PC-3 (cell line): ENCODE measurements at regions not wholly inside any gene's neighbourhood (a gene's known extent, or its start where the extent isn't known, plus 50 kb on each side); places are given as distances from the start of the nearest gene placed in this dataset.

Experiments used
- ATAC-seq: fragments of 200-7000 bp; cut with Tn5 transposase; 2 replicates; pipeline ENCODE4 v1.9.1; 2020; ENCODE audit warnings: mild to moderate bottlenecking, moderate library complexity
- BruUV-seq: library from RNA; stranded (reverse); fragments of 400-500 nt; replicated peaks from 2 replicates; lab custom pipeline; 2021; lab: Mats Ljungman, UMichigan
- CTCF ChIA-PET: fragments of 300-600 bp; sonication (Branson Sonifier 250); formaldehyde crosslinking; loops from one replicate; lab custom pipeline; 2022; ENCODE audit warnings: antibody characterized with exemption; lab: Charles Lee
- POLR2A ChIA-PET: fragments of 300-600 bp; sonication (Branson Sonifier 250); formaldehyde crosslinking; loops from one replicate; lab custom pipeline; 2022; ENCODE audit warnings: antibody characterized with exemption; ENCODE audit not compliant: unreplicated experiment; lab: Charles Lee
- DNase-seq: peaks from one replicate; pipeline ENCODE4 v3.0.0-alpha.2; 2015
- H2AFZ ChIP-seq: fragments of 300-600 bp; sonication (generic); 2 replicates; pipeline ENCODE4 v1.6.0; 2016; ENCODE audit warnings: antibody characterized with exemption, low read length
- H3F3A ChIP-seq: fragments of 300-600 bp; sonication (generic); one replicate; pipeline ENCODE4 v1.6.0; 2017; ENCODE audit warnings: antibody characterized with exemption, low read length, control low read depth, mild to moderate bottlenecking; ENCODE audit not compliant: unreplicated experiment
- H3K27ac ChIP-seq: fragments of 300-600 bp; sonication (generic); 2 replicates; pipeline ENCODE4 v1.5.1; 2016; ENCODE audit warnings: mild to moderate bottlenecking, low read length
- H3K27me3 ChIP-seq: fragments of 300-600 bp; sonication (generic); 2 replicates; pipeline ENCODE4 v1.6.1; 2016; ENCODE audit warnings: low read length, mixed read lengths
- H3K36me3 ChIP-seq: fragments of 300-600 bp; sonication (generic); 2 replicates; pipeline ENCODE4 v1.6.1; 2016; ENCODE audit warnings: low read depth, mixed run types, low read length, mixed read lengths
- H3K4me1 ChIP-seq: fragments of 300-600 bp; sonication (generic); 2 replicates; pipeline ENCODE4 v1.5.1; 2016; ENCODE audit warnings: low read length; ENCODE audit not compliant: insufficient read depth
- H3K4me2 ChIP-seq: fragments of 300-600 bp; sonication (generic); 2 replicates; pipeline ENCODE4 v1.6.0; 2016; ENCODE audit warnings: low read length
- H3K4me3 ChIP-seq: fragments of 300-600 bp; sonication (generic); 2 replicates; pipeline ENCODE4 v1.5.1; 2016; ENCODE audit warnings: mild to moderate bottlenecking, low read length, mixed read lengths
- H3K79me2 ChIP-seq: fragments of 300-600 bp; sonication (generic); 2 replicates; pipeline ENCODE4 v1.6.1; 2017; ENCODE audit warnings: low read length, mixed read lengths
- H3K9ac ChIP-seq: fragments of 300-600 bp; sonication (generic); 2 replicates; pipeline ENCODE4 v1.6.0; 2016; ENCODE audit warnings: mild to moderate bottlenecking, low read length
- H3K9me2 ChIP-seq: fragments of 300-600 bp; sonication (generic); replicated peaks from 2 replicates; pipeline ENCODE4 v1.6.1; 2016; ENCODE audit warnings: mixed run types, low read length, mixed read lengths
- H3K9me3 ChIP-seq: fragments of 300-600 bp; sonication (generic); 2 replicates; pipeline ENCODE4 v1.6.1; 2016; ENCODE audit warnings: low read length, mixed read lengths
- H4K20me1 ChIP-seq: fragments of 300-600 bp; sonication (generic); 2 replicates; pipeline ENCODE4 v1.6.1; 2016; ENCODE audit warnings: low read length, mixed read lengths
- CTCF ChIP-seq: fragments of 300-600 bp; sonication (generic); conservative IDR thresholded peaks from 2 replicates; pipeline ENCODE4 v1.5.1; 2017; ENCODE audit warnings: antibody characterized with exemption, low read depth, mild to moderate bottlenecking, low read length
- EZH2 ChIP-seq: fragments of 300-600 bp; sonication (generic); IDR thresholded peaks from one replicate; pipeline ENCODE4 v1.6.1; 2017; ENCODE audit warnings: antibody characterized with exemption, mild to moderate bottlenecking, low read length; ENCODE audit not compliant: unreplicated experiment
- EZH2phosphoT487 ChIP-seq: fragments of 300-600 bp; sonication (generic); IDR thresholded peaks from 2 replicates; pipeline ENCODE4 v1.6.1; 2018; ENCODE audit warnings: mild to moderate bottlenecking, antibody characterized with exemption, low read length, borderline replicate concordance
- intact Hi-C: fragments of 100-400 bp; cut with micrococcal nuclease; formaldehyde crosslinking; loops from 2 replicates; pipeline ENCODE4 v1.9.0; 2023

GRCh38 chr15:36438499-36438898 is 140.9 kb upstream of the CDIN1 start:
- ATAC-seq = no peak
- no peak overlapping the region for H3K4me2 ChIP-seq
- no peak overlapping the region for H3K9ac ChIP-seq
- H3K27ac ChIP-seq = no peak overlapping the region
- H3K79me2 ChIP-seq = no peaks in the 10 kb centered on the region
- ChIA-PET CTCF (no interaction called here), POLR2A (no interaction called here)
- no peak overlapping the region for H3K4me3 ChIP-seq
- no TSS peak for BruUV-seq
- no peaks in the 10 kb centered on the region for H4K20me1 ChIP-seq
- H3K9me3 ChIP-seq = no peaks in the 10 kb centered on the region
- TF ChIP-seq EZH2 = no peak
- TF ChIP-seq CTCF = no peak
- no peak for TF ChIP-seq EZH2phosphoT487
- DNase-seq = no peak
- H3K4me1 ChIP-seq = no peaks in the 10 kb centered on the region
- intact Hi-C loops = no loop called here
- no peaks in the 10 kb centered on the region for H3K27me3 ChIP-seq
- H3K9me2 ChIP-seq = no peaks in the 10 kb centered on the region
- H3K36me3 ChIP-seq = no peaks in the 10 kb centered on the region
- H3F3A ChIP-seq = no peaks in the 10 kb centered on the region
- H2AFZ ChIP-seq = no peak overlapping the region

- Histone ChIP-seq H3K9me2 (no peaks in the 10 kb centered on the region), H3K9ac (no peak overlapping the region), H3K4me3 (no peak overlapping the region), H3K4me1 (no peaks in the 10 kb centered on the region), H3K36me3 (no peaks in the 10 kb centered on the region), H3K9me3 (no peaks in the 10 kb centered on the region), H3F3A (no peaks in the 10 kb centered on the region), H3K27me3 (no peaks in the 10 kb centered on the region), H2AFZ (no peak overlapping the region), H4K20me1 (no peaks in the 10 kb centered on the region), H3K79me2 (no peaks in the 10 kb centered on the region), H3K4me2 (no peak overlapping the region), H3K27ac (no peak overlapping the region)
- ChIA-PET CTCF (no interaction called here), POLR2A (no interaction called here)
- intact Hi-C loops = no loop called here
- BruUV-seq = no TSS peak
- TF ChIP-seq EZH2 = no peak
- TF ChIP-seq EZH2phosphoT487 = no peak
- no peak for TF ChIP-seq CTCF
- ATAC-seq (no peak), DNase-seq (no peak)
Measured at GRCh38 chr15:36447373-36447772, 132.1 kb upstream of the CDIN1 start.

GRCh38 chr15:36448418-36448817 is 131.0 kb upstream of the CDIN1 start:
- Histone ChIP-seq H4K20me1 (no peaks in the 10 kb centered on the region), H3K36me3 (no peaks in the 10 kb centered on the region), H3K9me3 (no peaks in the 10 kb centered on the region), H3K79me2 (no peaks in the 10 kb centered on the region), H3K4me2 (no peak overlapping the region), H2AFZ (no peak overlapping the region), H3K27me3 (no peaks in the 10 kb centered on the region), H3K9me2 (no peaks in the 10 kb centered on the region), H3F3A (no peaks in the 10 kb centered on the region), H3K27ac (no peak overlapping the region), H3K4me3 (no peak overlapping the region), H3K9ac (no peak overlapping the region), H3K4me1 (no peaks in the 10 kb centered on the region)
- DNase-seq (no peak), ATAC-seq (no peak)
- ChIA-PET CTCF (no interaction called here), POLR2A (no interaction called here)
- TF ChIP-seq EZH2phosphoT487 = no peak
- TF ChIP-seq EZH2 = no peak
- no peak for TF ChIP-seq CTCF
- BruUV-seq = no TSS peak
- intact Hi-C loops = no loop called here
